ENCODE measurements at regions not wholly inside any gene's neighbourhood (a gene's known extent, or its start where the extent isn't known, plus 50 kb on each side); places are given as distances from the start of the nearest gene placed in this dataset.

- DNase-seq, result peak; percentile 24
Measured at GRCh38 chr20:58011947-58012610, 216.4 kb downstream of the ANKRD60 start.

- peak; percentile 23 for DNase-seq
Measured at GRCh38 chr20:58011106-58011946, 217.1 kb downstream of the ANKRD60 start.

DNA sequence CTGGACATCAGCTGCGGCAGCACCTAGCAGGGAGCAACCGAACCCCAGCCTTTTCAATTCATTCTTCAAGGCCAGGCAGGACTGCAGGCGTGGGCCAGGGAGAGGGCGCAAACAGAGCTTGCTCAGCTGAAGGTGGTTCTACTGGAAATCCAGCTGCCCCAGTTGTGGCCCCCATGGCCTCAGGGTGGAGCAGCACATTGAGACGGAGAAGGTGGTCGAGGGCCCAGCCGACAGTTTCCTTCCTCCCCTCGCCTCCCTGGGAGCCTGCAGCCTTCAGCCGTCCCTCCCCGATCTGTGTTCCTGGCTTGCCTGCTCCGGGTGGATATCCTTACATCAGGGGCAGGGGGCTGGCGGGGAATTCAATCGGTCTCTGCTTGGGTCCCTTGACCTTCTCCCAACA, 217.8 kb downstream of the ANKRD60 start:
- DNase-seq, result peak; percentile 28

- DNase-seq, result peak; percentile 27
Measured at GRCh38 chr20:58010186-58010585, 218.3 kb downstream of the ANKRD60 start.

DNA sequence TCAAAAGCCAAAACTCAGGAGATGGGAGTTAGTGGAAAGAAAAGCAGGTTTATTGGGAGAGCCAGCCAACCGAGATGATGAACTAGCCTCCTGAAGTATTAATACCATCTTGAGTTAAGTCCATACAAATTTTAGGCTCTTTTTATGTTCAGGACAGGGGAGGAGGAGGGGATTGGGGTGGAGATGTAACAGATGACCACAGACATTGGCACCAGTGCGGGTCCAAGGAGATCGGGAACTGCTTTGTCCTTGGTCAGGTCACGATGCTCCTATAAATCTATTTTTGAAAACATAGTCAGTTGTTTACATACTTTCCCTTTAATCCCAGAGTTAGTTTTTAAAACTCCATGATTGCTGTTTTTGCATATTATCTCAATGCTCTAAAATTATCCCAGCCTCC, 219.6 kb downstream of the ANKRD60 start:
- DNase-seq, result peak; percentile 15

DNA sequence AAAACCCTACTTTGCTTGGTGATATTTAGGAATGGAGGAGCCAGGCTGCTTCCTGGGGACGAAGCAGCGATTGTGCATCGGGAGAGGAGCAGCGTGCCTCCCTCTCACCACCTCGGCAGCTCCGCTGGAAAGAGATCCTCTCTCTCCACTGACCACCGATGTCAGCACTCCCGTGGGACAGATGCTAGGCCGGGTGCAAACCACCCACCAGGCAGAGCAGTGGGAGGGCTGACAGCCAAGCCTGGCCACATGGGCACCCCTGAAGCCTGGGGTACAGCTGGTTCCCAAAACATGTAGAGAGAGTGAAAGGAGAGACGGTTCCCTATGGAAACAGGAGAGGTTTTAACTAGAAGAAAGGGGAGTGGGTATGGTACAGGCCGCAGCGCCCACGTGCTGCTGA, 220.0 kb downstream of the ANKRD60 start:
- DNase-seq, result peak; percentile 21

DNA sequence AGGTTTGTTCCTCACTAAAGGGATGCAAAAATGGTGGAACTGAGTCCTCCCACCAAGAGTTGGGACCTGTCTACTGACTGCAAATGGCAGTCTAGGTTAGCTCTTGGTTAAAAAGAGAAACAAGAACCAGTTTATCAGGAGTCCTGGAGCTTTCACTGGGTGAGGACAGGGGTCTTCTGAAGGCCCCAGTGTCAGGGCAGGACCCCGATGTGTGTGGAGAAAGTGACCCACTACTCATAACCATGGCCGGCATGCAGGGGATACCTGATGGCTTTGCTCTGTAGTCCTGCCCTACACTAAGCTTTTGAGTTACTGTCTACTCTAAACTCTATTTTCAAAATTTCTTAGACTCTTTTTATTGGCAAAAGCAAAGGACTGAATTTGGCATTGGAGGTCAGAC, 220.5 kb downstream of the ANKRD60 start:
- DNase-seq, result peak; percentile 6

DNA sequence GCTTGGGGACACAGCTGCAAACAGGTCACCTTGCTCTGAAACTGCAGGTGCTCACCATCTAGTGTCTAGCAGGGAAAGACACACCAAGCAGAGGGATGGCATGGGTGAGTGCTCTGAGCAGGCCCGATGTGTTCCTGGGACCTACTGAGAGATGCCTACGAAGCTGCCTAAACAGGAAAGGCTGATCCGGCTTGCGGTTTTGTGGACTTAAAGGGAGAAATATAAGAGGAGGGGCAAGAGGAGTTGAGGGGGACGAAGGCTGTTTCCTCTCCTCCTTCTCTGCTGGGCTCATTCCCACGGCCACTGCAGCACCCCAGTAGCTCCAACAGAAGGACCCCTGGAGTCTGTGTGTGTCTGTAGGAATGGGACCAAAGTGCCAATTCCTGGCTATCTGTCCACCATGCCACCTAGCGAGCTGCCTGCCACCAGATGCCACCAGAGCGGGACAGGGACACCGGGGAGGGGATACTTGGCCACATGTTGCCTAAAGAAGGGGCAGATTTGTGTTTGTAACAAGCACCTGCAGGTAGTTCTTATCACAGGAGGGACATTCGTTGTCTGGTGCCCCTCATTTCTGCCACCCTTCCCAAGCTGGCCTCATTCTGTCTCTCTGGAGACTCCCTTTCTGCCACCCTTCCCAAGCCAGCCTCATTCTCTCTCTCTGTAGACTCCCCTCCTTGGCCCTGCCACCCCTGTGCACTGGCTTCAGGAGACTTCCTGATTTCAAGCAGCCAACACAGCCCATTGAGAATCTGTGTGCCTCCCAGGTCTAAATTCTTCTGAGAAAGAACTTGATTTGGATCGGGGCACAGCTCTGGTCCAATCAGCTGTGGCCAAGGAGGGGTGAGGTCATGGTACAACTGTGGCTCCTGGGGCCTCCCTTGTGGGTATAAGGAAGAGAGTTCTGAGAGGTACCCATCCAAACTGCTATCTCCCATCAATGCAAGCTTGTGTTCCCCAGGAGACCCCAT, 221.8 kb downstream of the ANKRD60 start:
- DNase-seq, result peak; percentile 35

DNA sequence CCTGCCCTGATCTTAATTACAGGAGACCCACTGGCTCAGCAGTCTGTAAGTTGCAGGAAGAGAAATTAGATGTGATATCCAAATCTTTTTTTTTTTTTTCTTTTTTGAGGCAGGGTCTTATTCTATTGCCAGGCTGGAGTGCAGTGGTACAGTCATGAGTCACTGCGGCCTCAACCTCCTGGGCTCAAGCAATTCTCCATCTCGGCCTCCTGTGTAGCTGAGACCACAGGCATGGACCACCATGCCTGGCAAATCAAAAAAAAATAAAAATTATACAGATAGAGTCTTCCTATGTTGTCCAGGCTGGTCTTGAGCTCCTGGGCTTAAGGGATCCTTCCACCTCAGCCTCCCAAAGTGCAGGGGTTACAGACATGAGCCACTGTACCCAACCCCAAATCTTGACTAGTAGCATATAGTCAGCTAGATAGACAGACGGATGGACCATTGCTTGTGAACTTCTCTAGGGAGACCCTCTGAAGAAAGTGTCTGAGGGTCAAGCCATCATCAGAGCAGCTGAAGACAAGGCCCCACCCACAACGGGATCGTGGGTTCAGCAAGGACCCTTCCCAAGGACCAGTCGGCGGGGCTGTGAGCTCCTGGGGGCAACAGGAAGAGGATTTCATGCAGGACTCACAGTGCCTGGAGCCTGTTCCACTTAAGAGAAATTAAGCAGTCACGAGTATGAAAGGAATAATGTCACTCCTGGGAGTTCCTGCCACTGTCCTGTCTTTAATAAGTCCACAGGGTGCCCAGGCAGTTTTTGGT, 222.7 kb downstream of the ANKRD60 start:
- DNase-seq, result peak; percentile 25

- peak; percentile 9 for DNase-seq
Measured at GRCh38 chr20:58004900-58005299, 223.6 kb downstream of the ANKRD60 start.

GRCh38 chr20:58004146-58004545, 224.3 kb downstream of the ANKRD60 start:
- no peak for DNase-seq

GRCh38 chr20:58003525-58003924, 224.9 kb downstream of the ANKRD60 start:
- DNase-seq, result no peak

DNA sequence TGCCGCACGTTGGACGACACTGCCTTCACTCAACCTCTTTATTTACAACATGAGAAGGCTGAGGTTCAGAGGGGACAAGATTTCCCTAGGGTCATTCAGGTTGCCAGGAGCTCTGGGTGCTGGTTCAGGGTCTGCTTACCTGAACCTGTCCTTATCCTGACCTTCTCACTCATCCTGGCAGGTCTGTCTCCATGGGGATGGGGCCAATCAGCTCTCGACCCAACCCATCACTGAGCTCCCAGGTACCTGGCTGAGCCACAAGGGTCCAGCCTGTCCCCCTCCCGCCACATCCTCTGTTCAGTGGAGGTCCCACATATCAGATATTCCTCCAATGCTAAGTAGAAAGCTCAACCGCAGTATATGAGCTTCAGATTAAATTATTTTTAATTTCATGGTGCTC, 225.6 kb downstream of the ANKRD60 start:
- DNase-seq, result no peak

DNA sequence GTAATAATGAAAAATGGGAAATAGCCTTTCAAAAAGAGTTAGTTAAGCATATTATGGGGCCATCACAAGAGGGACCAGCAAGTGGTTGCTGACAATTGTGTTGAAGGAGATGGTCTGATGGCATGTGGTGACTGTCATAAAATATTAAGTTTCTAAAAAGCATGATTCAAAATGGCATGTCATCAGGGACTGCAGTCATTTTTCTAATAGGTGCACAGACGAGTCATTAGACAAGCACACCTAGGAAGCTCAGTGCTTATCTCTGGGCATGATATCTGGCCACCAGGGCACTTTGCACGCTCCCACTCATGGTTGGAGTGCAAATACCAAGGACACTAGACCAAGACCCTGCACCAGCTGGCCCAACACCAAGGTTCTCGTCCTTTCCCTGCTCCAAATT, 226.5 kb downstream of the ANKRD60 start:
- DNase-seq, result no peak

- DNase-seq, result peak; percentile 83
Measured at GRCh38 chr20:58001381-58001780, 227.1 kb downstream of the ANKRD60 start.

DNA sequence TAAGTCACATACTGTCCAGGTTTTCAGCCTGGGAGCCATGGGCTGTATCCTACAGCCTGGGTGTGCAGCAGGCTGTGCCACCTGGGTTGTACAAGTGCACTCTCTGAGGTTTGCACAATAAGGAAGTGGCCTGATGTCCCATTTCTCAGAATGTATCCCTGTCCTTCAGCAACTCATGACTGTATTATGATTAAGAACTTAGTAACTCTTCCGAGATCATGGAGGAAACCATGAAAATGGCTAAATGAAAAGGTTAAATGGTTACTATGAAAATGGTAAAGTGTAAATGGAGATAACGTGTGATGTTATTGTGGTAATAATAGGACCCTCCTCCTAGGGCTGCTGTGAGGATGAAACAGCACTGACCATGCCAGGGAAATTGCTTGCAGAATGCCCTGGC, 227.6 kb downstream of the ANKRD60 start:
- DNase-seq, result no peak

DNA sequence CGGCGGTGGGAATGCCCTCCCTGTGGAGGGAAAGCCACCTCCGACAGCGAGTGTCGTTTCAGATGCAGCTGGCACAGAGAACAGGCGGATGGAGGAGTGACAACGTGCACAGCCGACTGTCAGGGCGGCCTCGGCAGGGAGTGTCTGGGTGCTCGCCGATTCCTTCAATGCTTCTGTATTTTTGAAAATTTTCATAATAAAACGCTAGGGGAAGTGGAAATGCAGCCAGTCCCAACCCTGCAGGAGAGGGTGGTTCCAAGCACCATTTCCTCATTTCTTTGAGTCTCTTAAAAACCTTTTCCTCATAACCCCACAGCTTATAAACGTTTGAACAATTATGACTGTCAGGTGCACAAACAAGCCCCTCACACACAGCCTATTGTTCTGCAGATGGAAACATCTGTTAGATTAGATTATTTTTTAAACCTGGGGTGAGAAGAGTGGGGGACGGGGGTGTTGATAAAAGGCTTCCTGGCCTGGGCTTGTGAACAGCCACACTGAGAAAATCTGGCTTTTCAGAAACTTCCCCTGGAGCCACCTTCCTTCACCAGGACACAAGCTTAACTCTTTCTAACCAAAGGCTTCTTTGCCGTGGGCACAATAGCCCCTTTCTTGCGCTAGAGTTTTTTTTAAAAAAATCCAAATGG, 228.9 kb downstream of the ANKRD60 start:
- DNase-seq, result no peak

- DNase-seq, result no peak
Measured at GRCh38 chr20:57998981-57999464, 229.4 kb downstream of the ANKRD60 start.

DNA sequence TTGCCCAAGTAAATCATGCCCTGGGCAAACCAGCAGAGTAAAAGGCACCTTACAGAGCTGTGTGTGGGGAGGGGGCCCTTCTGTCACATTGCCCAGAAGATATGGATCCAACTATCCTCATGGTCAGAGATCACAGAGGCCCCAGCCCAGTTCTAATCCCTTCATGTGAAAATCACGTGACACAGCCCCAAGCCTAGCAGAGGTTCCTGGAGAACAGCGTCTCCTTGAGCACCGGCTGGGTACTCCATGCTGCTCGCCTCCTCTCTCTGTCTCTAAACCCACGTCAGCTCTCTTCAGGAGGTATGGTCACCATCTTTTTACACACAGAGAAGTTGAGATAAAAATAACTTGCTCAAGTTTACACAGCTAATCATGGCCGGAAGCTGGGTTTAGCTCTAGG, 230.2 kb downstream of the ANKRD60 start:
- no peak for DNase-seq

DNA sequence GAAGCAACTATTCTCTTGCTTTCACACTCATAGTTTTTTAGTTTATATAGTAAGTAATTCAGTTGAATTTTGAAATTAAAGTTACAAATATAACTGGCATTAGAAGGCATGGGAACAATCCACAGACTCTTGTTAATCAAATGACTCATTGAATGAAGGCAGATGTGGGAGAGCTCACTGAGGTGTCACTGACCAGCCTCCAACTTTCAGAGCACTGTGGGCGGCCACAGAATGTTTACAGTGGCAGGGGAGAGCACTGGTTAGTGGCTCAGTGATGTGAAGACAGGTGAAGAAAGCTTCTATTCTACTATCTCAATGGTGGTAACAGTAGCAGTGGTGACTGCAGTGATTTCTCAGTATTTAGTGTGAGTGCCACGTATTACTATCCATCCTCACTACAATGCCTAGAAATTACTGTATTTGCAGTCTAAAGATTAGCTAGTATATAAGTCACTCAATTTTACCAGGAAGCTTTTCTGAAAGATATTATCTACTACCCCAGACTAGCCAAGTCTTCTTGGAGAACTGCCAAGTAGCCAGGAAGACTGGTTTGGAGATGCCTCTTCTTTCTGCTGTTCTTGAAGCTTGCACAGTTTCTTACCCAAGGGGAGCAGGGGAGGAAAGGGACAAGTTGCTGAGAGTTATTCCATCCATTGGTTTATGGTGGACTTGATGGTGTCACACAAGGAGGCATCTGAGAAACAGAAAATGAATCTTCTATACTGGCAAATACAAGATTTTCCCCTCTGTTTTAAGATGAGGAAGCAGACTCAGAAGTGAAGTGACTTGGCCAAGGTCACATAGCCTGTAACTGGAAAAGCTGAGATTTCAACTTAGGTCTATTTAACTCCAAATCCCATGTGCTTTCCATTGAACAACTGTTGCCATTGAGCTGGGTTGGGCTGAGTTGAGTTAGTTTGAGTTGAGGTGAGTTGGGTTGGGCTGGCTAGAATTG, 231.2 kb downstream of the ANKRD60 start:
- no peak for DNase-seq
